Limb (tissue), 2 donors: ENCODE measurements at regions not wholly inside any gene's neighbourhood (a gene's known extent, or its start where the extent isn't known, plus 50 kb on each side); places are given as distances from the start of the nearest gene placed in this dataset.
A peak's percentile ranks its signal among the peaks of the same experiment; 100 is the strongest.

Experiments
- DNase-seq, 2 donors: peaks; one replicate each; pipeline ENCODE4 v3.0.0-alpha.2; 2016; ENCODE audit errors: extremely low spot score in 2 of 2

DNA sequence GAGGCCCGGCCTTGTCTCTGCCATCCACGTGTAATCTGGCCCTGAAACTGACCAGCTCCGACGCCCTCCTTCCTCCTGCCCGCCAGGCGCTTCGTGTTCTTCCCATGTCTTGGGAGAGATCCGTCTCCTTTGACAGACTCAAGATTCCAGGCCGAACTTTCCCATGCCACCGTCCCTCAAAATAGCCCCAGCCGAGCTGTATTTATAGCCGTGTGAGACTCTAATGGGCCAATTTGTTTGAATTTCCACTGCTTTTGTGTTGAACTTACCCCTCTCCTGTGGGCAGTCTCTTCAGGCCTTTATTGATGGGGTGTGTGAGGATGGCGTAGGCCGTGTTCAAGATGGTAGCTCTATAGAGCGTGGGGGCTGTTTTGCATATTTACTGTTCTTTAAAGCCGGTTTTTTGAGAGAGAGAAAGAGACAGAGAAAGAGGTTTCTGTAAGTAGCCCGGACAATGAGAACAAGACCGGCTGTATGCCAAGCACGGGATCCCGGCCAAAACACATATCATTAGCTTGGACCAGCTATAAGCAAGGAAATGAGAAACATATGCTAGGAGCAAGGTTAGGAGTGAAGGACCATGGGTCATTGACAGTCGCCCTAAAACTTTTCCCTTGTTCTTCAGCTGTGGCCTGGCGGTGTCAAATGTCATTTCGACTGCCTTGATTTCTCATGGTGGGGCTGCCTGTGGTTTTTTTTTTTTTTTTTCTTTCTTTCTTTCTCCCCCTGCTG is 124.5 kb upstream of the ZFHX3 start:
- peak; percentile 92 to 93 for DNase-seq

DNA sequence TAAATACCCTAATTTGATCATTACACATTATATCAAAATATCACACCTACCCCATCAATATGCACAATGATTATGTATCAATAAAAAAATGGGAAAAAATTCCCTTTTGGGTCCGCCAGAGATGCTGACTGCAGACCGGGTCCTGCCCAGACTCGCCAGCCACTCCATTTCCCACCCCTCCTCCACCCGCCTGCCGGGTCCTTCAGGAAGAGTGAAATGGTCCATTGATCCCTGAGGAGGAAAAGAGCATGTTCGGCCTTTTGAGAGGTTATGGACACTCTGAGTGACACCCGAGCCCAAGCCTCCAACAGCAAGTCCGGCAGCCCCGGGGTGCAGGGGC is 123.9 kb upstream of the ZFHX3 start:
- DNase-seq, result no peak

DNA sequence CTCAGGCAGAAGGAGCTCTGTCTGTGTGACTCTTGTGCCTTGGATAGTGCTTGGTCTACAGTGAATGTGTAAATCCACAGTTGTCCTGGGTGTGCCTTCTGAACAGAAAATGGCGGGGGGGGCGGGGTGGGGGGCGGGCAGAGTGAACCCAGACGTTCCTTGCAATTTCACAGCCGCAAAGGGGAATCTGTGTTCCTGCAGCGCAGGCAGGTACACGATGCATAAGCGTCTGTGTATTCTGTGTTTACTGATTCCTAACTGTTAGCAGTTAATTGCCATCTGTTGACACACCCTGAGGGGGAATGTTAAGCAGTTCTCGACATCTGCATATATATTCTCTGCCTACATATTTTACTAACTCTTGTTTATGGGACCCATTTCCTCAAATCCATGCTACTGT is 123.5 kb upstream of the ZFHX3 start:
- DNase-seq, result peak in 1 of 2 donors; percentile 43

DNA sequence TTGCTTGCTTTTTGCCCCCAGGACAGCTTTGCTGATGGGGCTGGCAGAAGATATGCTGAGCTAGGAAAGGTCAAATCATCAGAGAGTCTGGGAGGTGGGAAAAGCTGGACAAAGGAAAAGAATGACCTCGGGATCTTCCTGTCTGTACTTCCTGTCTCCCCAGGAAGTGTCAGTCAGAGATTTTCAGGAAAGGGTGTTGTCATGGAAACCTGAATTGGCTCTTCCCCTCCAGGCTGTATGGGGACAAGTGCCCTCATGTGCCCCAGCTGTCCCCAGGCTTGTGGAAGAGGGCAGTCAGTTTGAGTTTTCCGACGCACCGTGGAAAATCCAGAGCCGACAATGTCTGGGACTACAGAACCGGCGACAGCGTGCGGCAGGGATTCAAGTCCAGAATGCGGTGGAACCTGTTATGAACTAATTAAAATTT is 122.7 kb upstream of the ZFHX3 start:
- no peak for DNase-seq

DNA sequence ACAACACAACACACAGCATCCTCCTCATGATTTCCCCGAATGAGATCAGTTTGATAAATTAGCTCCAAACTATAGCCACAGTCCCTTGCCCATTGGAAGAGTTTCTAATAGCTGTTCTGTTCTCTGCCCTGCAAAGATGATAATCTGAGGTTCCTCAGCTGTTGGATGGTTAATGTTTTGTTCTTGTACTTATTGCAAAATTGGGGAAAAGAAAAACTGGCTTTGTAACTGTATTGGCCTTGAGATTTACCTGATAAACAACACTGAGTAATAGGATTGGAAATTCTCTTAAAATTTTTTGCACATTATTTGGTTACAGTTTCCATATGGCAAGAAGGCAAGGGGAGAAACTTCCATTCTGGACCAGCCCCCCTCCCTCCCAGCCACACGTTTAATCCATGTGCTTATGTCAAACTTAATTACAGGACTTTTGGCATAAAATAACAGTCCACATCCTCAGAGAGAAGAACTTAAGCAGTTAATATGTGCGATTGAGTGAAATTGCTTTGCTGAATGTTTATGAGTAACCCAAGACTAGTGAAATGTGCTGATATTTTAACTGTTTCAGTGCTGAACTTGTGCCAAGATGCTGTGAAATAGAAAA is 119.1 kb upstream of the ZFHX3 start:
- no peak for DNase-seq

DNA sequence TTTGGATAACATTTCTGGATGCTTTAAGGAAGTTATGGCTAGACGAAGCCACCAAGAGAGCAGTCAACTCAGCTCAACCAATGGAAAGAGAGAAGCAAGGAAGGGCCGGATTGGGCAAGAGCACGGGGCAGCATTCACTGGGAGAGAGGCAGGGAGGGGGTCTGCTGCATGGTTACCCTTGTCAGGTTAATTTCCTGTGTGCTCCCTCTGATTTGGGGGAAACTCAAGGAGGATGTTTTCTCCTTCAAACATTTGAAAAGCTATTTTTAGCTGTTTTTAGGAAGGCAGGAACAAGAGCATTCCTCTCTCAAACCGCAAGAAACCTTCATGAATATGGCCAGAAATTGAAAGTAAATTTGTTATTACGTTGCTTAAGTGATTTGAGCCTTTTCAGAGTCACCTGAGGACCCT is 118.5 kb upstream of the ZFHX3 start:
- DNase-seq, result no peak

DNA sequence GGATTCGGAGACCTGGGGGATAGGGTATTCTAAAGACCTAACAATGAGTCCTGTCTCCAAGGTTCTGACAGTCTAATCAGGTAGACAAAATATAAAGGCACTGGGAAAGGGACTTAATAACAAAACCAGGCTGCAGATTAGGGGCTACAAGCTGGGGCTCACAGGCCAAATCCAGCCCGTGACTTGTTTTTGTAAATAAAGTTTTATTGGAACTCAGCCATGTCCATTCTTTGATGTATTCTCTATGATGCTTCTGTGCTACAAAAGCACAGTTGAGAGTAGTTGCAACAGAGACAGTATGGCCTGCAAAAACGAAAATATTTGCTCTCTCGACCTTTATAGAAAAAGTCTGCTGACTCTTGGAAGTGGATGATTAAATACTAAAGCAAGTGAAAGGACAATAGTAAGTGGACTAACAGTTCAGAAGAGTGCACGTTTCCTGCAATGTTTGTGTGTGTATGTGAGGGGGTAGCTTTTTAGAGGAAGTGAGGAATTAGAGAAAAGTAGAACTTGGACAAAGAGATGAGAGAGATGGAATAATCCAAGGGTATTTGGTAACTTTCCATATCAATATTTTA is 115.4 kb upstream of the ZFHX3 start:
- DNase-seq, result no peak

DNA sequence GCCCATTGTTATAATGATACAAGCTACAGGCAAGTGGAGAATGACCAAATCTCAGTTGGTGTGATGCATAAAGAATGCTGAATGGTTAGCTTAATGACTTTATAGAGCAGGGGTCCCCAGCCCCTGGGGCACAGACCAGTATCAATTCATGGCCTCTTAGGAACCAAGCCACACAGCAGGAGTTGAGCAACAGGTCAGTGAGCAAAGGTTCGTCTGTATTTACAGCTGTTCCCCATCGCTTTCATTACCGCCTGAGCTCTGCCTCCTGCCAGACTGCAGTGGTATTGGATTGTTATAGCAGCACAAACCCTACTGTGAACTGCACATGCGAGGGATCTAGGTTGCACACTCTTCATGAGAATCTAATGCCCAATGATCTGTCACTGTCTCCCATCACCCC is 114.0 kb upstream of the ZFHX3 start:
- no peak for DNase-seq

DNA sequence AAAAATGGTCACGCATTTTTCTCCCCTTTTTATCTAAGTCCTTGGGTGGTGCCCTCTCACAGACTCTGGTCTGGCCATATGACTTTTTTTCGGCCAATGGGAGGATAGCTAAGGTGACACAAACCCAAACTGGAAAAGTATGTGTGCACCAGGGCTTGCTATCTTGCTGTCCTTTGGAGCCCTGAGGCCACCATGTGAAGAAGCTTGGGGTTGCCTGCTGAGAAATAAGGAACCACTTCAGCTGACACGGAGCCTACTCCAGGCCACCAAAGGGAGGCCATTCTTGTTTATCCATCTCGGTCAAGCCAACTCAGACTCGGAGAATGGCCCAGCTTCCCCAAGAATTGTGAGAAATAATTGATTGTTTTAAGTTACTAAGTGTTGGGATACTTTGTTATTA is 111.4 kb upstream of the ZFHX3 start:
- DNase-seq, result no peak

DNA sequence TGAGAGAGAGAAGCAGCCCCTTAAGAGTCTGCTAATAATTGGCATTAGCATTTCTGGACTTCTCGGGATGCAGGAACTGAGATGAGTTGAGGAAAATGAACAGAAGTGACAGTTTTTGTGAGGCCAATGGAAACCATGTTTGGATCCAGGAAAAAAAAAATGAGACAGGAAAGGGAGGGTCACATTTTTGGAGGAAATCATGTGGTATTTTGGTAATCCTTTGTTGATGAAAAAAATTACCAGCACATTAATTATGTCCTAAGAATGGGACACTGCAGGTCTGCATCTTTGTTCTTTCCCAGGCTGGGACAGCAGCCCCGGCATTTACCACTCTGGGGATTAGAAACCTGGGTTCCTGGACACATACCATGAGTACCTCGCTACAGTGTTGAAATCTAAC is 109.9 kb upstream of the ZFHX3 start:
- DNase-seq, result no peak

DNA sequence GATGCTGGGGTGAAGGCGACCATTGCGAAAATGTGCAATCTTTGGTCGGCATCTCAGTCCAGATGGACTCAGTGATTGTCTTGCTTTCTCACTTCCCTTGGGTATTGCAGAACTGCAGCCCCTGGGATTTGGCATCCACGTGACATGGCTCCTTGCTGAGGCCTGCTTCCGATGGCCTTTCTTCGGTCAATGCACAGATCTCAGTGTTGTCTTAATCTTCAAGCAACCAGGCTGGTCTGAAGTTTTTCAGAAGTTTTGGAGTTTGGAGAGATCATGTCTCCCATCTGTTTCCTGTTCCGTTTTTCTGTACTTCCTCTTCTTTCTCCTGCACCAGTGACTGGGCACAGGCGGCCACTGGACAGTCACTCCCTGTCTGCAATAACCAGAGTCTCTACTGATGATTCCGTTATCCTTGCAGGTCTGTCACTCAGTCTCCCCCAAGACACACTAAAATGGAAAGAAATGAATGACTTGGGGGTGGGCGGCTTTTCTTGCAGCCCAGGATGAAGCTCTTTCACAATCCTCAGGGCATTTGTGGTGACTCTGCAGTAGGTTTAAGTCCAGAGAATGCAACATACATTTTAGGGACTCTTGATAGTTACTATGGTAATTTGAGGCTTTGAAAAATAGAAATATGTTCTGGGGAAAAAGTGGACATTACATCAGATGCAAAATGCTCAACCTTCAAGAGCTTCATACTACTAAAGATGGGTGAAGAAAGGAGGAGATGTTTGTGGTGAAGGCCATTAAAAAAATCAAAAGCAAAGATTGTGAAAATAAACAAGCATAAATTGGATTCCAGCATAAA is 106.3 kb upstream of the ZFHX3 start:
- DNase-seq, result no peak

DNA sequence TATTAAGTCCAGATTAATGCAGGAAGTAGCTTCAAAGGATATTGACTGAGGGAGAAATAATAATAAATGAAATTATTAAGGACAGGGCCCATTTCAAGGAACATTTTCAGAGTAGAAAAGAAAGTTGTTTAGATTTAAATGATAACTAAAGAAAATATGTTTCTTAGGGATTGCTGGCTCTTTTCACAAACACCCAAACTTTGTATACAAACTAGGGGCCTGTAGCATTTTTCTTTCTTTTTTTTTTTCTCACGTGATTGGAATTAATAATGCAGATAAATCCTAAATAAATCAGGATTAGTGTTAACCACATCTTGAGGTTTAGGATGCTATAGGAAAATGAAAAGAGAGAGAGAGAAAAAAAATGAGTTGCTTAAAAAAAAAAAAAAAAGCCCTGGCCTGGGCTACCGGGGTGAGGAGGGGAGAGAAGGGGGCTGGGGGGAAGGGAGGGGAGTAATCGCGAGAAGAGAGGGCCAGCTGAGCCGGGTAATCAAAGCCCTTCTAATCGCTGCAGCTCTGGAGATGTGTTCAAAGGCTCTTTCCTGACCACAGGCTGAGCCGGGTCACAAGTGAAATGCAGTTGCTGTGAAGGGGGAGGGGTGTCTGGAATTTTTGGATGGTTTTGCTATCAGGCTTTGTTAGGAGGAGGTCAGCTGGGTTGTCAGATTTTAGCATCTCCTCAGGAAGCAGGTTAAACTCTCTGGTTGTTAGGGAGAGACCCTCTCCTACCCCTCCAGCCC is 104.6 kb upstream of the ZFHX3 start:
- DNase-seq, result peak in 1 of 2 donors; percentile 38

DNA sequence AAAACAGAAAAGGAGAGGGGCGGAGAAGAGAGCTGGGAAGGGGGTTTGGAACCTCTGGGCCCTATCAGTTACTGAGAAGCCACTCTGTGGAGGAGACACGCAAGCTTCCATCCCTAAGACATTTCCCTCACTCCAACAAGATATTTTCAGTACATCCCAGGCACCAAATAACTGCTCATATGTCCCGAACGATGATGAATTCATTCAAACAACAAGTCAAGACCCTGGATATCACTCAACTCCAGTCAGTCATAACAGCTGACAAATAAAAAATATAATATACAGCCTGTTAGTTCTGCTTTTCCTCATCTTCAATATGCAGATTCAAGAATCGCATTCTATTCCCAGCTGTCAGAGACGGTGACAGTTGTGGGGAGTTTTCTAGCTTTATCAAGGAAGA is 104.0 kb upstream of the ZFHX3 start:
- no peak for DNase-seq

DNA sequence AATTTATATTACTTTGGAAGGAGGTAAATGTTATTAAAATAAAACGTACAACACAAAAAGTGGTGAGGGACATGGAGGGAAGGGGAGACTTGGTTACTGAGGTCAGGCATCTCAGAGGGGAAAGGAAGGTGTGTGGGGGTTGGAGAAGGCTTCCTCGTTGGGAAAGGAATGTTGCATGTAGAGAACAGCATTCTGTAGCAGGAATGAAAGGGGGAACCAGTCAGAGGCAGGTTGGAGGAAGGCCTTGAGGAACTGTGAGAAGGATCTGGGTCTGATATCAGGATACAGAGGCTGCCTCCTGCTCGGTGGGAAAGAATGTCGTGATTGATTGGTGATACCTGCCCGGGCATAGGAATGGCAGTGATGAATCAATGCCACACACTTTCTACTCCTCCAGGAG is 103.3 kb upstream of the ZFHX3 start:
- DNase-seq, result no peak

DNA sequence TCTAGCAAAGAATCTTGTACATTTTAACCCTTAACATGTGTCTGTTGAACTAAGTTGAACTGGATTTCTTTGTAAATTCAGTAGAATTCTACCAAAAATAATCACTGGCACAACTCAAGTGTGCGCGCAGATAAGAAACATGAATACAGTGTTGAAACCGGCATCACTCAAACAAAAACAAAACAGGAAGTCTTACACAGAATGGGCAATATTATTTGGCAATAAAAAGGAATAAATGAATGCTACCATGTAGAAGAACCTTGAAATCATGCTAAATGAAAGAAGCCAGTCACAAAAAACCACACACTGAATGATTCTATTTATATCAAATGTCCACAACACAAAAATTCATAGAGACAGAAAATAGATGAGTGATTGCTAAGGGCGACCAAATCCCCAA is 102.9 kb upstream of the ZFHX3 start:
- no peak for DNase-seq

DNA sequence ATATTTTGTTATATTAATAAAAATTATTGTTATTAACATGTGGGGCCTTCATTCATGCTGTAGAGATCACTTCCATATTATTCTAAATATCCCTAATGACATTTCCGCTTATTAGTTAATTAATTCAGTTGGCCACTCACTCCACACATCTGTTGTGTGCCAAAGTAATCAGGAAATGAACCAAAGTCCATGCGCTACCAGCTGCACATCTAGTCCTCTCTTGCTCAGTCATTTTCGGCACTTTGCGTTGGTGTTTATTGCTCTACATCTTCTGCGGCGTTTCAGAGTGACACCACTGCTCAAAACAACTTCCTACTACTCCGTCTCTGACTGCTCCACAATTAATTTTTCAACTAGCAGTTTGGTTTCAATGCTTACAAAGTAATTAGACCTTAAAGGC is 101.4 kb upstream of the ZFHX3 start:
- DNase-seq, result no peak

DNA sequence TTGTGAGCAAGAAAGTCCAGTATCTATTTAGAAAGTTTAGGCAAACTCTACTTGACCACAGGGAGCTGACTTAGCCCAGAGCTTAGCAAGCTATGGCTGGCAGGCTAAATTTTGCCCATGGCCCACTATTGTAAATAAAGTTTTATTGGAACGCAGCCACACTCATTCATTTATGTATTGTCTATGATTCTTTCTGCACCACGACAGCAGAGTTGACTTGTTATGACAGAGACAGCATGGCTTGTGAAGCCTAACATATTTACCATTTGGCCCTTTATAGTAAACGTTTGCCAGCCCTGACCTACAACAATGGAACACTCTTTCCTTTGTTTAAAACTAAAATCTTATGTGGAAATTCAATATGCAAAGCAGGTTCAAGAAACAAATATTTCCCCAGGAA is 100.0 kb upstream of the ZFHX3 start:
- DNase-seq, result no peak

DNA sequence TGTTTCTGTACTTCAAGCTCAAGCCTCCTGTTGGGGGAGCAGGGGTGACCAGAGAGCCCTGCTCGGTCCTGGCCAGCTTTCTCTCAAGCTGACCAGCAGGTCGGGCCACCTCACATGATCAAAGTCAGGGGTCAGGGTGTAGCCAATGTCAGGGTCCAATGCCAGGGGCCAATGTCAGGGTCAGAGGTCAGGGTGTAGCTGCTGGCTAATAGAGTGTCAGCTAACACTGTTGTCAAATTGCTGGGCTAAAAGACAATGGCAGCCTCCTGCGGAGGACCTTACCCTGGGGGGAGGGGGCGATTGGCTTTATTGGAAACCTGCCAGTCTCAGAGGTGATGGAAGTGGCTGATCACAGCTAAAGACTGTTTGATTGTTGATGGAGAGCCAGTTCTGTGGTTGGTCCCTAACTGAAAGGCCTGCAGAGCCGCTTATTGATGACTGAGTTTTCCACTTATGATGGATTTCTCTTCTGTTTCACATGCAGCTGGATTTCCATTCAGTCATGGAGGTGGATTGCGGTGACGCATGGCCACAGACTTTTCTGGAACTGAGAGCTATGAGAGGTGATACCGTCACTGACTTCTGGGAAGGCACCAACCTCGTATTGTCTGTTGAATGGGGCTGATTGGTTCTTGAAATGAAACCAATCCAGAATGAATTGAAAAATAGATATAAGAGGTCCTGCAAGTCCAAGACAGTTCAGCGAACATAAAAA is 97.4 kb upstream of the ZFHX3 start:
- peak in 1 of 2 donors; percentile 46 for DNase-seq

DNA sequence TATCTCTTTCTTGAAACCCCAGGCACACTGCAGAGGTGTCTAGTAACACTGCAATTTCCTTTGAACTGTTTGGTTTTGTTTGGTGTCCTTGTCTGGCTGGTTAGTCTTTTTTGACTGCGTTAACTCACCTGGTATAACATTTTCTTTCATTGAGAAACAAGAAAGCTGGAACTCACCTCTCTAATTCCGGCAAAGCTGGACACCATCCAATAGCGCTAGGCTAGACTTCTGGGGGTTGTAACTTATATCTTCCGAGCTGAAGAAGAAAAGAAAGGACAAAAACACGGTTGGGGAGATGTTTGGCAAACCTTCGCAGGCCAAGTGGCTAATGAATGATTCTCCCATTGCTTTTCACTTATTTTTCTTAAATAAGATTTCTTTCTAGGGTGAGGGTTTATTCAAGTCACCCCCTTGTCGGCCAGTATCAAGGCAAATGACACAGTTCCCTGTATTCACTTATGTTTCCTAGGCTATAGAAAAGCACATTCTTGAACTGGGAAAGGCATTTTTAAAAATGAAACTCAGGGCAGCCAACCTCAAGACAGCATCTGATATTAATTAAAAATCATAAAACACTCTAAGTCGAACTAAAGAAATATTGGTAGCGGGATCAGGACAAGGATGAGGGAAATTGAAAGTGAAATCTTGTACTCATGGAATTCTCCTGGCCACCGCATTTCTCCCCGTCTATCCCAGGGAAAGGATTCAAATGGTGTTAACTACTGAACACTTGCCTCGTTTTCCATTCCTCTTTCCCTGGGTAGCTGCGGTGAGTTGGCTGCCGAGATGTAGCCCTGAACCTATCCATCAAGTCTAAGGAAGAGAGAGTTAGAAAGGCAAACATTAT is 95.9 kb upstream of the ZFHX3 start:
- peak; percentile 49 to 56 for DNase-seq

DNA sequence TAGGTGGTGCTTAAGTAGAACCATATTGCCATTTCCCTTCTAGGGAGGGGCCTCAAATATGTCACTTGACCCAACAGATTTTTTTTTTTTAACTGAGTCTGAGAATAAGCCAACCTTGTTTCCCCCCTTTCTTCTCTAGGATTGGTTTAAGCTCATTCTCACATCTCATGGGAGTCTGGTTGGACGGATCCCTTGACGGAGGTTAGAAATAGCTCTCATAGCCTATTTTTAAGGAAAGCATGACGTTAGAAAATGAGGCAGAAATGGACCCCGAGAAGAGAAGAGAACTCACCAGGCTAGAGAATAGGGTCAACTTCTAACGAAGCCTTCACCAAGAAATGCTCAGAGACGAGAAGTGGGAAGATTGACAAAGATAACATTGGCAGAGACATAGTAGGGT is 95.1 kb upstream of the ZFHX3 start:
- DNase-seq, result no peak
